ENCODE measurements at regions not wholly inside any gene's neighbourhood (a gene's known extent, or its start where the extent isn't known, plus 50 kb on each side); places are given as distances from the start of the nearest gene placed in this dataset.

DNA sequence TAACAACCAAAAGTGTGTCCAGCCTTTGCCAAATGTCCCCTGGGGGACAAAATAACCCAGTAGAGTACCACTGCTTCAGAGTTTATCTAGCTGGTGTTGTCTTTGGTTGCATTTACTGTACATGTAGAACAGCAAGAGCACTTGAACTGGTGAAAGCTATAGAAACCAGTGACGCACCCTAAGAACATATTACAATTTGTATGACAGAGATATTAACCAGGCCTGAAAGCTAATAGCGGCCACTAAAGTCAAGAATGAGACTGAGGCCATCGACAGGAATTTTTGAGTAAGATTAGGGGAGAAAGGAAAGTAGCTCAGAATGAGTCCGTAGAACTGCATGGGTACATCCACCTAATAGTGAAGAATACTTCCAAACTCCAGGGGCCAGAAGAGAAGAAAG, 236.2 kb downstream of the MTERF1 start:
- DNase-seq, result no peak

DNA sequence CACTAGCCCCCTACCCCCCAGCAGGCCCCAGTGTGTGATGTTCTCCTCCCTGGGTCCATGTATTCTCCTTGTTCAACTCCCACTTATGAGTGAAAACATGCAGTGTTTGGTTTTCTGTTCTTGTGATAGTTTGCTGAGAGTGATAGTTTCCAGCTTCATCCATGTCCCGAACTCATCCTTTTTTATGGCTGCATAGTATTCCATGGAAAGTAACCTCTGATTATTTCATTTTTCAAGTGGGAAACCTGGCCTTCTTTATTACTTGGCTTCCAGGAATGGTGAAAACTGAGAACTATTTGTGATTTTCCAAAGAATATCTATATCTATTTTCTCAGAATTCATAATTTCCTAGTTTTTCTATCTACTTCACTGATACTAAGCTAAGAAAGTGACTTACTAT, 235.0 kb downstream of the MTERF1 start:
- DNase-seq, result no peak

DNA sequence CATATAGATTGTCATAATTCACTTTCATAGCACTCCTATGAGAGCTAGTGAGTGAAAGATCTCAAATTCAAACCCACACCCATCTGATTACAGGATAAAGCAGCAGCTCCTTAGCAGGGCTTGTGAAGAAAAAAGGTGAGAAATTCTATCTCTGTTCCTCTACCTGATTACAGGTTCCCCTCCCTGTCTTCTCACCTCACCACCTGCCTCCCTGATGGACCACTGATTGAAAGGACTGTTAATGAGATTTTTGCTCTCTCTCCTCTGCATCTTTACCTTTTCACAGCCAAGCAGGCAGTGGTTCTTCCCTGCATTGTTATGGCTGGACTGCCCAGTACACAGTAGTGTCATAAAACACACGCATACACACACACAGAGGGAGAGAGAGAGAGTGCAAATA, 228.5 kb downstream of the MTERF1 start:
- DNase-seq, result no peak

DNA sequence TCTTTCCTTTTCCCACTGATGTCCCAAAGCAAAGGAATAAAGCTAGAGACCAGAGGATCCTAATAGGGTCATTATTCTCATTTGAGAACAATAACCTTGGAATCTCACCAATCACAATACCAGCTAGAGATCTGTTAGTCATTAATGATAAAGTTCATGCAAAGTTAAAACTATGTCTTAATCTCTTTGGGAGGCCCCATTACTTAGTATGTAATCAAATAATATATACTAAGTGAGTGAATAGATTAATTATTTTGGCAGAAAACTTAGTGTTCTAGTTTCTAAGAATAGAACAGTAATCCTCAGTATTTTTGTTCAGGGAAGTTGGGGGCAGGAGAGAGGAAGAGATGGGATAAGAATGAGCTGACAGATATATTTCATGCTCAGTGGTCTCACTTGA, 227.2 kb downstream of the MTERF1 start:
- DNase-seq, result no peak

DNA sequence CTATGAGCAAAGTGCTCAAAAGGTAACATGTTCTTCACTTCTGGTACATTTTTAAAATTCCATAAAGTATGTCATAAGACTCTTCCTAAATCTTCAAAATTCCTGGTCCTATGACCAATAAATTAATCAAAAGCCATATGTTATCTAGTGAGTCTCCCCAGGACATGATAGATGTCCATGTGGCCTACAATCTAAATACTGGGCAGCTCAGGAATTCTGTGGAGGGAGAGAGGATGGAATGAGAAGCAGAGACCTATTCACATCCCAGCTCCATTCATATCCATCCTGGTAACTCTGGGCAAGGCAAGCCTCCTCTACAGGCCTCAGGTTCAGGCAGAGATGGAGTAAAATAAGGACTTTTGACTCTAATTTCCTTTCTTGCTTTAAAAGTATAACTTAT, 224.8 kb downstream of the MTERF1 start:
- no peak for DNase-seq

DNA sequence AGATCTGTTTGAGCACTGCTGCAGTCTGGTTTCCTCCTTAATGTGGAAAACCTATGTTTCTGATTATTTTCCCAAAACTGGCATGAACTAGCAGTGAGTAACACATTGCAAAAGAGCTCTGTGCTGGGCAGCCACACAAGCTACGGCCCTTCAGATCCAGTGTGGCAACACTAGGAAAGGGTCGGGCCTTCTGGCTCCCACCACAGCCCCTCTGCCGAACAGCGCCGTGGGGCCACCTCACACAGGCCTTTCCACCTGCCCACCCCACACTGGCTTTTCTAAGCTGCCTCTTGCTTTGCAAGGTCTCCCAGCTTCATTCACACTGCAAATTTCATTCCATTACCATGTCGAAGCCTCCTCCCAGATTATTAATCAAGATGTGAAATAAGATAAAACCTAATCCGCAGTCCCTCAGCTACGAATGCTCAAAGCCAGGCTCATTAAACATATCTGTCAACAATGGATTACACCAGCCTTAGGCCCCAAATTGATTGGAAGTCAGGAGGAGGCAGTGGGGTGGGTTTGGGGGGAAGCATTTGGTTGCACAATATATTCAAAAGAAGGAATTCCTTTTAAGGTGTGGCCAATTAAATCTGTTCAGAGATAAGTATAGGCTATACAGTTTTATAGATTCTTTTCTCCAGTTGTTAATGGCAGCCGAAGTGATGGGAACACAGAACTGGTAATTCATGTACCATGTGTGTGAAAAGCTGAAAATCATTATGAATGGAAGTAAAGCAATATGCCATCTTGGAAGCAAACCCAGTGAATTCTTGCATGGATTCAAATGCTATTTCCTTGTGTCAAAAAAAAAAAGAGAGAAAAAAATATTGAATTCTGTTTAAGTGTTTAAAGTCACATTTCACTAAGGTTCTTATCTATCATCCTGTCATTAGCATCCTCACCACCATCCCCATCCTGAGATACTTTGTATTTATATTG, 223.7 kb downstream of the MTERF1 start:
- DNase-seq, result no peak

DNA sequence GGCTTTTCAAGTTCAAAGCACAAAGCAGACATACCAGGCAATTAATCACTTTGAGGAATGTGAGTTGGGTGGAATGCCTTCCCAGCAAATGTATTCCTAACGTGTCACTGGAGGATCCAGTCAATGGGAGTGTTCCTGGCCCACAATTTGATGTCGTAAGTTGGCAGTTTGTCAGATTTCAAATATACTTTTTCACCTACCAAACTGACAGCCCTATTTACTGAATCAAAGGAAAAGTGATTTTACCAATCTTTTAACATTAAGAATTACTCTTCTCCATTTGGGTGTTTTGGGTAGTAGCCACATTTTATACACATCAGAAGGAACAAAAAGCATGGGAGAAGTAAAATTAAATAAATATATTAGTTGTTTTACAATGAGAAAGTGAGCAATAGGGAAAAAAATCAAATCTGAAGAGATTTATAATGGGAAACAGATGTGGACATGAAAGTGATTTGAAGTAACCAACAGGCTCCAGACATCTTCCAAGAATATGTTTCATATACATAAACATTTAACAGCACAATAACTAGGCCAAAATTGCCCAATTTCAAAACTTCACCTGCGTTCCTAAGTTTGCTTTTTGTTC, 222.9 kb downstream of the MTERF1 start:
- DNase-seq, result no peak

DNA sequence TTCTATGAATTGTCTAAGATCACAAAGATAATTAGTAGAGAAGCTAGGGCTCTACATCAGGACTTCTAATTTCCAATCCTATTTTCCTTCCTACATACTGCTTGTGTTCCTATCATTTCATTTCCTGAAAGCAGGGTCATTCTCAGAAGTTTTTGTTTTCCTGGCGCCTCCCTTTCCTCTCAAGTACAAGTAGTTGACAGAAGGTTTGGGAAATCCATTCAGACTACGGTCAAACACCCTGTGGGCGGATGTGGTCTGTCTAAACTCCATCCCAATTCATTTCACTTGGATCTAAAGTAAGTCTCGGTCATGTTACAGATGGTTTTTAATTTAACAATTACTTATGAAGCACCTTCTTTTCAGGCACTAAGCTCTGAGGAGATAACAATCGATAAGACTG, 221.4 kb downstream of the MTERF1 start:
- DNase-seq, result no peak

DNA sequence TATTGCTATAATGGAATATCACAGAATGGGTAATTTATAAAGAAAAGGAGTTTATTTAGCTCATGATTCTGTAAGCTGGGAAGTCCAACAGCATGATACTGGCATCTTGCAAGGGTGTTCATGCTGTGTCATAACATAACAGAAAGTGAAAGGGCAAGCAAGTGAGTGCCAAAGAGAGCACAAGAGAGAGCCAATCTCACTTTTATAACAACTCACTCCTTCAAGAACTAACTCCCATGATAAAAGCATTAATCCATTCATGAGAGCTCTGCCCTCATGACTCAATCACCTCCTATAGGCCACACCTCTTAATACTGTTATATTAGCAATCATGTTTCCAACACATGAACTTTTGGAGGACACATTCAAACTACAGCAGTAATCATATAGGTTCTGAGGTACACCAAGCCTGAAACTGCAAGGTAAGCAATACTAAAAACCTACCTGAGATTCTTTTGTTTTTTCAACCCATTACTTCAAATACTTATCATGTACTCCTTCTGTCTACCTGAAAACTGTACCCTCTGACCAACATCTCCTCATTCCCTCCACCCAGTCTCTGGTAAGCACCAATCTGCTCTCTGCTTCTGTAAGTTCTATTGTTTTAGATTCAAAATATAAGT, 219.7 kb downstream of the MTERF1 start:
- no peak for DNase-seq

DNA sequence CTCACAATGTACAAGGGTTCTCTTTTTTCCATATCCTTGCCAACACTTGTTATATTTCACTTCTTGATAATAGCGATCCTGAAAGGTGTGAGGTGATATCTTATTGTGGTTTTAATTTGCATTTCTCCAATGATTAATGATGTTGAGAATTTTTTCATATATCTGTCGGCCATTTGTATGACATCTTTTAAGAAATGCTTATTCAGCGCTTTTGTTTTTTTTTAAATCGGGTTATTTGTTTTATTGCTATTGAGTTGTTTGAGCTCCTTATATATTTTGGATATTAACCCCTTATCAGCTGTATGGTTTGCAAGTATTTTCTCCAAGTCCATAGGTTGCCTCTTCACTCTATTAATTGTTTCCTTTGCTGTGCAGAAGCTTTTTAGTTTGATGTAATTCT, 218.8 kb downstream of the MTERF1 start:
- DNase-seq, result no peak

DNA sequence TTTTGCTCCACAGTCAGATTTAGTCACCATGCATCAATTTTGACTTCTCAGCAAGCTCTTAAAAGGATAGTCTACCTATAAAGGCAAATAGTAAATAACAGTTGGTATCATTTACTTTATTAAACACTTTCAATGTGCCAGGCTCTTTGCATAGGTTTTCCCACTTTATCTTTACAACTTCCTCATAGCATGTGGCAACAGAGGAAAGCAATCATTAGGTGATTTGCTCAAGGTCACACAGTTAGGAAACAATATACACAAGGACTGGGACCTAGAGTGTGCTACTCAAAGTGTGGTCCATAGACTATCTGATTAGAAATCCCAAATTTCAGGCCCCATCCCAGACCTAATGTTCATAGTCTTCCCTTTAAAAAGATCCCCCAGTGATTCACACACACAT, 212.3 kb downstream of the MTERF1 start:
- peak; percentile 85 for DNase-seq

DNA sequence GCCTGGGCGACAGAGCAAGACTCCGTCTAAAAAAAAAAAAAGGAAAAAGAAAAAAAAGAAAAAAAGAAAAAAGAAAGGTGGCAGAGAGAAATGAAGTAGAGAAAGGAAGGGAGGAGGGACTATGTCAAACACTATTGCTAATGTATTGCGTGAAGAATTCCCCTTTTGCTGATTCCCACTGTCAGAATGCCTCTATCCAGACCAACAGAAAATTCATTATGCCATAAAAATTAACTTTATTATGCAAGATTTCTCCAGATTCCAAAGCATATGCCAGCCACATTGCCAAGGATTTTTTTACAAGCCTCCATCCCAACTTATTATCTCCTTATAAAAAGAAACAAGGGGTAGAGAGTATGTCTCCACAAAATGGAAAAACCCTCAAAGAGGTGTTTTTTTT, 209.3 kb downstream of the MTERF1 start:
- DNase-seq, result no peak

DNA sequence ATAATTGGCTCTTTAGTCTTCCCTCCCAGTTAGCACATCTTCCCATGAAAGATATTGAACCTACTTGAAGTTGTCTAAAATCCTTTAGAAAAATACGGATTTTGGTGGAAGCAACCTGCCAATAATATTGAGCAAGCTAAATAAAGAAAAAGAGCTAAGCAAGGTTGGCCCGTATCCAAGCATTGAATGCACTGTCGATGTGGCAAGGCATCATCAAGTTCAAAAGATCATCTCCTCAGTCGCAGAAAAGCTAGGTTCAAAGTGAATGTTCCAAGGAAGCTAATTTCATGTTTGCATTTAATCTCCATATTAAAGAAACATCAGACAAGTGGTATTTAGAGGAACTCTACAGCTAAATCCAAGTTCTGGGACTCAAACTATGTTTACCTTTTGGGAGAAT, 206.0 kb downstream of the MTERF1 start:
- no peak for DNase-seq

DNA sequence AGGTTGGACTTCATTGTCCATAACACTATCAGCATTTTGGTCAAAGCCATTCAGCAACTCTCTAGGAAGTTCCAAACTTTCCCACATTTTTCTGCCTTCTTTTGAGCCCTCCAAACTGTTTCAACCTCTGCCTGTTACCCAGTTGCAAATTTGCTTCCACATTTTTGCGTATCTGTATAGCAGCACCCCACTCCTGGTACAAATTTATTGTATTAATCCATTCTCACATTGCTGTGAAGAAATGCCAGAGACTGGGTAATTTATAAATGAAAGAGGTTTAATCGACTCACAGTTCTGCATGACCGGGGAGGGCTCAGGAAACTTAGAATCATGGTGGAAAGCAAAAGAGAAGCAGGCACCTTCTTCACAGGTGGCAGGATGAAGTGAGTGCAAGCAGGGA, 198.8 kb downstream of the MTERF1 start:
- DNase-seq, result no peak

DNA sequence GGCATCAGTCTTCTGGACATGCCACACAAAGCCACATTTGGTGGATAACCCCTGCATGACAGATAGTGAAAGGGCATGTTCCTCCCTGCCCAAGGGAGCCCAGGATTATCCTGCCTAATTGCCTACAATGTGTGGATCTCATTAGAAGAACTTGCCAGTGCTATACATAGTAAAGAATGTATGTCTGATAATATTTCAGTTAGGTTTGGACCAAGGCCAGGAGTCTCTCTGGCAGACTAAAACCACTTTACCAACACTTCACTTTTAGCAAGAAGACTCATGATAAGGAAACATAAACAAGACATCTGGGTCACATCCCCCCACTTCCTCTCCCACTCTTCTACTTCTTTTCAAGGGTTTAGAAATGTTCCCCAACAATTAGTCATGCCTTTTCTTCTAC, 196.7 kb downstream of the MTERF1 start:
- DNase-seq, result no peak

DNA sequence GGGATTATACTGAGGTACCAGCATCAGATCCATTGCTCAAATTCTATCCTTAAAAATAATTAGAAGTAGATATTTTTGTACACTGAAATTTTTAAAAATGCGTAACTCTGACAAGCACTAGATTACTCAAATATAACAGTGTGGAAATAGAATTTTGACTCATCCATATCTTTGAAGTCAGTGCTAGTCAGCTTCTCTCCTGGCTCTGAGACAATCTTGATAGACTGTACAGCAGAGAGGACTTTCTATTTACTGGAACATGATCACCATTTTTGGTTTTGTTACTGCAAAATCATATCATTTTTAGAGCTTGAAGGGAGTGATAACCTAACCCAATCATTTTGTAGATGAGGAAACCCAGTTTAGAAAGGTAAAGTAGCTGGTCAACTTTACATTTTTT, 195.0 kb downstream of the MTERF1 start:
- no peak for DNase-seq

DNA sequence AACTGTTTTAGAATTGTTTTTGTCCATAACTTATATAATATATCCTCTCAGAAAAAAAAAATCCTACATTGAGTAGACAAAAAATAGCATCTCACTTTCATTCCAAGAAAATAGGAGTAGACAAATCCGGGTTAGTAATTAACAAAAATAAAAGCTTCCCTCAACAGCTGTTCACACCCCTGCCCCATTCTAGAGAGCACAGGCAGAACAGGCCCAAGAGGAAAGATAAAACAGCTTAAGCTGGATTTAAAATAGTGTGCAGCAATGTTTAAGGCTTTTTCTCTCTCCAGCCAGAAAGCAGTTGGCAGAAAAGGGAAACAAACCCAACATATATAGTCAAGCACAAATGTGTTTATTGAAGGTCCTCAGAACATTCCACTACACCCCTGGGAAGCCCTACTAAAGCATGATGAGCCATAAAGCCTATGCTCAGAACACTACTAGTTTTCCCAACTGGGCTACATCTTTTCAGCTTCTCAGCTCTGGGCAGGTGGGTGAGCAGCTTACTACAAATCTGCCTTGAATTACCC, 189.9 kb downstream of the MTERF1 start:
- DNase-seq, result no peak

DNA sequence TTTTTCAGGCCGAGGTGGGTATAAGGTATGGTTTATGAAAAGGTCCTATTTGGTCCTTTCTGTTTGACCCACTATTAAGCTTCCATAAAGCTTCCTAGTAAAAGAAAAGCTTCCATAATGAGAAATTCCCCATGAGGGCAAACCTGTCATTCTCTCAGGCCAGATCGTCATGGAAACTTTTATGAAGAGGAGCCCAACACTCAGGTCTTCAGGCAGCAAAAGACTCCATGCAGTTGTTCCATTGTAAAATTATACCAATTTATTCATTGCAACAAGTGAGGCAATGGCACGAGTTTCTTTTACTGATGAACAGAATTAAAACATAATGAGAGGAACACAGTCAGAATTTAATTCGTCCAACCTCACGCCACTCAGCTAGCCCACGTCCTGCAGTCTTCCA, 188.6 kb downstream of the MTERF1 start:
- DNase-seq, result no peak

DNA sequence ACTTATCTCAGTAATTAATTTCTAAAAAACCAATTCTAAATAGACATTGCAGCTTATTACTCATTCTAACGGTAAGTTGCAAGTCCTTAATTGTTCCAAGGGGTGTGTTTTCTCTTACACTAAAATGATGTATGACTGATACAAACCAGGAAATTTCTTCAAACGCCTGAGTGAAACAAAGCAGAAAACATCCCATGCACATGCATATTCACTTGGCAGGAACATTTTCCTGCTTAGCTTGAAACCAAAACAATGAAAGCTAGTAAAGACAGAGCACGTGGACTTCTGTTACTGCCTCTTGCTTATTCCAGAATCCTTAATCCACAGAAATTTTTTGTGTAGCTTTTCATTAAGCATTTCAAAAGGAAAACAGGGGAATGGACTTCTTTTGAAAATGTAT, 187.7 kb downstream of the MTERF1 start:
- DNase-seq, result no peak

DNA sequence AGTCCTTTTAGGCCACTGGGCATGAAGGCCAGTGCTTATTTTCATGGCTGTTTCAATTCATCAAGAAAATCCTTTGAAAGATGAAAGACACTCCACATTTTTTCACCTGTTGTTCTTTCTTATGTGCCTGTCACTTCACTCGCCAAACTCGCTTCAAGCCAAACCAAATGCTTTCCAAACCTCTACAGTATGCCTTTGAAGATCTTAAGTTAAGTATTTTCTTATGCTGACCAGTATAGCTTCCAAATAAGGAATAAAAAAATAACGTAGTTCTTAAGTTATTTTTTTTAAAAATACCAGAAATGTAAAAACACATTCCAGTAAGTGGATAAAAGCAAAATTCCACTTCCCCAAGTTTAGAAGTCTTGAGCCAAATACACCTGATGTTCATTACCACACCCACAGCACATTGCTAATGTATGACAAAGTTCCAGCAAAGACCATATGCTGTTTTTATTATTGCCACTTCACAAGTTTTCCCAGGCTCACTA, 186.1 kb downstream of the MTERF1 start:
- DNase-seq, result no peak

DNA sequence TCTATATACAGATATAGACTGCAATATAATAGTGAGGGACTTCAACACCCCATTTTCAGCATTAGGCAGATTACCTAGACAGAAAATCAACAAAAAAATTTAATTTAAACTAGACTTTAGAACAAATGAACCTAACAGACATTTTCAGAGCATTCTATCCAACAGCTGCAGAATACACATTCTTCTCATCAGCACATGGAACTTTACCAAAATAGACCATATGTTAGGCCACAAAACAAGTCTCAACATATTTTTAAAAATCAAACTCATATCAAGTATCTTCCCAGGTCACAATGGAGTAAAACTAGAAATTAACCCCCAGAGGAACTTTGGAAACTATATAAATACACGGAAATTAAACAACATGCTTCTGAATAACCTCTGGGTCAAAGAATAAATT, 169.6 kb downstream of the MTERF1 start:
- DNase-seq, result no peak

DNA sequence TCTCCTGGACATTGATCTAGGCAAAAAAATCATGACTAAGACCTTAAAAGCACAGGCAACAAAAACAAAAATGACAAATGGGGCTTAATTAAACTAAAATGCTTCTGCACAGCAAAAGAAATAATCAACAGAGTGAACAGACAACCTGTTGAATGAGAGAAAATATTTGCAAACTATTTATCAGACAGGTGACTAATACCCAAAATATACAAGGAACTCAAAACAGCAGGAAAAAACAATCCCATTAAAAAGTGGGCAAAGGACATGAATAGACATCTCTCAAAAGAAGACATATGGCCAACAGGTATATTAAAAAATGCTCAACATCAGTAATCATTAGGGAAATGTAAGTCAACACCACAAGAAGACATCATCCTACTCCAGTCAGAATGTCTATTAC, 166.8 kb downstream of the MTERF1 start:
- DNase-seq, result no peak

DNA sequence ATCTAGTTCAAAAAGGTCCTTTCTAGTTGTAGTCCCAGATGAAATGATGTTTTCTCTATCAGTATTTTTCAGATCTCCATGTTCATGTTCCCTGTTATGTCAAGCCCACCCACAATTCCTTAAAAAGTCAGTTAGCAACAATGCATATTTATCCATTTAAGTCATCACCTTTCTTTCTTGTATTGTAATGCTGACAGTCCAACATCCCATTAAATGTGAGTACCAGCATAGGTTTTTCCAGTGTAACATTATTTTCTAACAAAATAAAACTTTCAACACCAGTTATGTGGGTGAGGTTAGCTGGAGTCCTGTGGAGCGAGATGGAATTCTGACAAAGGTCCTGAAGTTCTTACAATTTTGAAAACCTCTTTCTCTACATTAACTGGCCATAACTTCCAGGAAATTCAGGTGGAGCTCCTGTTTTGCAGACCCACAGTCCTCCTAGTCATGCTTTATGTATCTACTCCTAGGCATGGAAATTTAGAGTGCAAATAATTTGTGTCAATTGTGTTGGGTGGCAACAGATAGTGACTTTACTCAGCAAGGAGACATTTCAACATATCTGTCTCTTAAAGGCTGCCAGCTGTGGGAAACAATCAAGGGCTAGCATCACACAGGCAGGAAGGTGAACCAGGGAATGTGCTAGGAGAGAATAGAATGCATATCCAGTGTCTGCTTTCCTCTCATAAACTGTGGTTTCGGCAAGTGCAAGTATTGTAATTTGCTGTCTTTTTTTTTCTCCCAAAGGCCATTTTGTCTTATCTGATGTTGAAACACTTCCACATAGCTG, 162.6 kb downstream of the MTERF1 start:
- no peak for DNase-seq

Measured in DMS153 (cell line).